PC-3 (cell line): ENCODE measurements at regions not wholly inside any gene's neighbourhood (a gene's known extent, or its start where the extent isn't known, plus 50 kb on each side); places are given as distances from the start of the nearest gene placed in this dataset.

ENCODE experiments used
- ATAC-seq: fragments of 200-7000 bp; cut with Tn5 transposase; 2 replicates; pipeline ENCODE4 v1.9.1; 2020; ENCODE audit warnings: mild to moderate bottlenecking, moderate library complexity
- BruUV-seq: library from RNA; stranded (reverse); fragments of 400-500 nt; replicated peaks from 2 replicates; lab custom pipeline; 2021; lab: Mats Ljungman, UMichigan
- CTCF ChIA-PET: fragments of 300-600 bp; sonication (Branson Sonifier 250); formaldehyde crosslinking; loops from one replicate; lab custom pipeline; 2022; ENCODE audit warnings: antibody characterized with exemption; lab: Charles Lee
- POLR2A ChIA-PET: fragments of 300-600 bp; sonication (Branson Sonifier 250); formaldehyde crosslinking; loops from one replicate; lab custom pipeline; 2022; ENCODE audit warnings: antibody characterized with exemption; ENCODE audit not compliant: unreplicated experiment; lab: Charles Lee
- DNase-seq: peaks from one replicate; pipeline ENCODE4 v3.0.0-alpha.2; 2015
- H2AFZ ChIP-seq: fragments of 300-600 bp; sonication (generic); 2 replicates; pipeline ENCODE4 v1.6.0; 2016; ENCODE audit warnings: antibody characterized with exemption, low read length
- H3F3A ChIP-seq: fragments of 300-600 bp; sonication (generic); one replicate; pipeline ENCODE4 v1.6.0; 2017; ENCODE audit warnings: antibody characterized with exemption, low read length, control low read depth, mild to moderate bottlenecking; ENCODE audit not compliant: unreplicated experiment
- H3K27ac ChIP-seq: fragments of 300-600 bp; sonication (generic); 2 replicates; pipeline ENCODE4 v1.5.1; 2016; ENCODE audit warnings: mild to moderate bottlenecking, low read length
- H3K27me3 ChIP-seq: fragments of 300-600 bp; sonication (generic); 2 replicates; pipeline ENCODE4 v1.6.1; 2016; ENCODE audit warnings: low read length, mixed read lengths
- H3K36me3 ChIP-seq: fragments of 300-600 bp; sonication (generic); 2 replicates; pipeline ENCODE4 v1.6.1; 2016; ENCODE audit warnings: low read depth, mixed run types, low read length, mixed read lengths
- H3K4me1 ChIP-seq: fragments of 300-600 bp; sonication (generic); 2 replicates; pipeline ENCODE4 v1.5.1; 2016; ENCODE audit warnings: low read length; ENCODE audit not compliant: insufficient read depth
- H3K4me2 ChIP-seq: fragments of 300-600 bp; sonication (generic); 2 replicates; pipeline ENCODE4 v1.6.0; 2016; ENCODE audit warnings: low read length
- H3K4me3 ChIP-seq: fragments of 300-600 bp; sonication (generic); 2 replicates; pipeline ENCODE4 v1.5.1; 2016; ENCODE audit warnings: mild to moderate bottlenecking, low read length, mixed read lengths
- H3K79me2 ChIP-seq: fragments of 300-600 bp; sonication (generic); 2 replicates; pipeline ENCODE4 v1.6.1; 2017; ENCODE audit warnings: low read length, mixed read lengths
- H3K9ac ChIP-seq: fragments of 300-600 bp; sonication (generic); 2 replicates; pipeline ENCODE4 v1.6.0; 2016; ENCODE audit warnings: mild to moderate bottlenecking, low read length
- H3K9me2 ChIP-seq: fragments of 300-600 bp; sonication (generic); replicated peaks from 2 replicates; pipeline ENCODE4 v1.6.1; 2016; ENCODE audit warnings: mixed run types, low read length, mixed read lengths
- H3K9me3 ChIP-seq: fragments of 300-600 bp; sonication (generic); 2 replicates; pipeline ENCODE4 v1.6.1; 2016; ENCODE audit warnings: low read length, mixed read lengths
- H4K20me1 ChIP-seq: fragments of 300-600 bp; sonication (generic); 2 replicates; pipeline ENCODE4 v1.6.1; 2016; ENCODE audit warnings: low read length, mixed read lengths
- CTCF ChIP-seq: fragments of 300-600 bp; sonication (generic); conservative IDR thresholded peaks from 2 replicates; pipeline ENCODE4 v1.5.1; 2017; ENCODE audit warnings: antibody characterized with exemption, low read depth, mild to moderate bottlenecking, low read length
- EZH2 ChIP-seq: fragments of 300-600 bp; sonication (generic); IDR thresholded peaks from one replicate; pipeline ENCODE4 v1.6.1; 2017; ENCODE audit warnings: antibody characterized with exemption, mild to moderate bottlenecking, low read length; ENCODE audit not compliant: unreplicated experiment
- EZH2phosphoT487 ChIP-seq: fragments of 300-600 bp; sonication (generic); IDR thresholded peaks from 2 replicates; pipeline ENCODE4 v1.6.1; 2018; ENCODE audit warnings: mild to moderate bottlenecking, antibody characterized with exemption, low read length, borderline replicate concordance
- intact Hi-C: fragments of 100-400 bp; cut with micrococcal nuclease; formaldehyde crosslinking; loops from 2 replicates; pipeline ENCODE4 v1.9.0; 2023

- CTCF ChIA-PET = no interaction called here
- intact Hi-C loops = no loop called here
- POLR2A ChIA-PET = no interaction called here
These were observed 526.3 kb upstream of the SEMA3D start for GRCh38 chr7:85713171-85713570.

DNA sequence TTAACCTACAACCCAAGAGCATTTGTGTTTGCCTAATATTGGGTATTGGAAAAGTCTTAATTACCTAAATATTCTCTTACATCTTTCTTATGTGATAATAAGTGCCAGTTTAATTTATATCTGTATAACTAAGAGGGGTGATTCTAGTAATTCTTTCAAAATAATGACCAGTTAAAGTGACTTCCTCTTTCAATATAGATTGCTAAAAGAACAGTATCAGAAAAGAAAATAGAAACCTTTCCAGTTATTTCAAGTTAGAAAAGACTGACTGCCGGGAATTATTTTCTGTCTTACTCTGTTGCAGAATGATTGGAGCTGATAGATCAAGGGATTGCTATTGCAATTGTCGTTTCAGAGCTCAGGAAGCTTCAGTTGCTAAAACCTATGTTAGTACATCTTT lies 525.0 kb upstream of the SEMA3D start:
- TF ChIP-seq EZH2phosphoT487 (no peak), EZH2 (no peak), CTCF (no peak)
- Histone ChIP-seq H3K9me2 (no peaks in the 10 kb centered on the region), H2AFZ (no peak overlapping the region), H3K27me3 (no peaks in the 10 kb centered on the region), H3K9me3 (no peaks in the 10 kb centered on the region), H3F3A (no peaks in the 10 kb centered on the region), H3K79me2 (no peaks in the 10 kb centered on the region), H4K20me1 (no peaks in the 10 kb centered on the region), H3K36me3 (no peaks in the 10 kb centered on the region), H3K4me1 (no peaks in the 10 kb centered on the region), H3K4me3 (no peak overlapping the region), H3K9ac (no peak overlapping the region), H3K4me2 (no peak overlapping the region), H3K27ac (no peak overlapping the region)
- intact Hi-C loops = no loop called here
- no peak for ATAC-seq
- no TSS peak for BruUV-seq
- CTCF ChIA-PET = no interaction called here
- POLR2A ChIA-PET = no interaction called here
- no peak for DNase-seq

More at GRCh38 chr7:85713171-85713570, 526.3 kb upstream of the SEMA3D start:
- Histone ChIP-seq H3K27ac (no peak overlapping the region), H3K4me2 (no peak overlapping the region), H3K27me3 (no peaks in the 10 kb centered on the region), H3K4me3 (no peak overlapping the region), H3K9me2 (no peaks in the 10 kb centered on the region), H4K20me1 (no peaks in the 10 kb centered on the region), H3K4me1 (no peaks in the 10 kb centered on the region), H3K79me2 (no peaks in the 10 kb centered on the region), H3F3A (no peaks in the 10 kb centered on the region), H2AFZ (no peak overlapping the region), H3K9me3 (no peaks in the 10 kb centered on the region), H3K9ac (no peak overlapping the region), H3K36me3 (no peaks in the 10 kb centered on the region)
- TF ChIP-seq CTCF = no peak
- TF ChIP-seq EZH2 = no peak
- no peak for TF ChIP-seq EZH2phosphoT487
- no TSS peak for BruUV-seq
- ATAC-seq = no peak
- no peak for DNase-seq

DNA sequence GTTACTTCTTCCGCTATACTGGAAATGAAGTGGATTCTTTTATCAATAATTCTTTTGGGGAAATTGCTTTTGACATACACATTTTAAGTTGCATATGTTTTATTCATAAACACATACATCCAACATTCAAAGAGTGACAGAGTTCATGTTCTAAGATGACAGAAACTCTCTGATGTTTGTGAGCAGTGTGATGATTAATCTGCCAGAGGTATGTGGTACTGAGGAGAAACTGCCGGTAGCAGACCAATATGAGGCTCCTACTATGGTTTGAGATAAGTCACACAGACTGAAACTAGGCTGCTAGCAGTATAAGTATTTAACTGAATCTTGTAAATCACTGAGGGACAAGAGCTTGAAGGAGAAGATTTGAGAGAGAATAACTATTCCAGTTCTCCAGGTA lies 524.1 kb upstream of the SEMA3D start:
- ATAC-seq (no peak), DNase-seq (no peak)
- no peak overlapping the region for H3K27ac ChIP-seq
- intact Hi-C loops = no loop called here
- H3F3A ChIP-seq = no peaks in the 10 kb centered on the region
- no peak overlapping the region for H3K9ac ChIP-seq
- H4K20me1 ChIP-seq = no peaks in the 10 kb centered on the region
- no peaks in the 10 kb centered on the region for H3K27me3 ChIP-seq
- H2AFZ ChIP-seq = no peak overlapping the region
- no peaks in the 10 kb centered on the region for H3K79me2 ChIP-seq
- ChIA-PET POLR2A (interaction anchor here (0.5 kb wide), 1 partner anchor 1502 kb away, joined by 7 read pairs; no protein-coding TSS in a partner anchor), CTCF (no interaction called here)
- TF ChIP-seq CTCF (no peak), EZH2 (no peak), EZH2phosphoT487 (no peak)
- no TSS peak for BruUV-seq
- H3K4me1 ChIP-seq = no peaks in the 10 kb centered on the region
- H3K9me3 ChIP-seq = no peaks in the 10 kb centered on the region
- H3K4me3 ChIP-seq = no peak overlapping the region
- H3K4me2 ChIP-seq = no peak overlapping the region
- H3K36me3 ChIP-seq = no peaks in the 10 kb centered on the region
- H3K9me2 ChIP-seq = no peaks in the 10 kb centered on the region
